ENCODE measurements at regions not wholly inside any gene's neighbourhood (a gene's known extent, or its start where the extent isn't known, plus 50 kb on each side); places are given as distances from the start of the nearest gene placed in this dataset.
A peak's percentile ranks its signal among the peaks of the same experiment; 100 is the strongest.

GRCh38 chr1:9419369-9420041 is 119.8 kb upstream of the SLC25A33 start:
- ATAC-seq (replicated peaks) (no peak), DNase-seq (no peak)
- Mint-ChIP-seq H3K4me1 (ENCODE audit: low read depth in 2 of 2) (peaks cover 13 to 16% of the 10 kb centered on the region in 2 donors), H3K27me3 (peaks cover 43 to 61% of the 10 kb centered on the region in 2 donors), H3K4me3 (no peak overlapping the region), H3K27ac (no peak overlapping the region), H3K9me3 (no peaks in the 10 kb centered on the region), H3K36me3 (ENCODE audit: insufficient read depth) (no peaks in the 10 kb centered on the region)

GRCh38 chr1:9420835-9421532 is 118.3 kb upstream of the SLC25A33 start:
- no peak for ATAC-seq (replicated peaks)
- Mint-ChIP-seq H3K4me3 (no peak overlapping the region), H3K36me3 (ENCODE audit: insufficient read depth) (peaks cover 6% of the 10 kb centered on the region), H3K27me3 (peaks cover 43 to 61% of the 10 kb centered on the region in 2 donors), H3K9me3 (no peaks in the 10 kb centered on the region), H3K27ac (no peak overlapping the region), H3K4me1 (ENCODE audit: low read depth in 2 of 2) (peaks cover 23 to 24% of the 10 kb centered on the region in 2 donors)
- no peak for DNase-seq

GRCh38 chr1:9421533-9421873 is 117.8 kb upstream of the SLC25A33 start:
- ATAC-seq (replicated peaks): no peak
- no peak for DNase-seq
- peaks cover 26 to 28% of the 10 kb centered on the region in 2 donors for H3K4me1 Mint-ChIP-seq (ENCODE audit: low read depth in 2 of 2)
- no peak overlapping the region for H3K4me3 Mint-ChIP-seq
- peaks cover 12% of the 10 kb centered on the region for H3K36me3 Mint-ChIP-seq (ENCODE audit: insufficient read depth)
- H3K9me3 Mint-ChIP-seq: no peaks in the 10 kb centered on the region
- H3K27ac Mint-ChIP-seq: no peak overlapping the region
- peaks cover 43 to 56% of the 10 kb centered on the region in 2 donors for H3K27me3 Mint-ChIP-seq

GRCh38 chr1:9422321-9422720 is 116.9 kb upstream of the SLC25A33 start:
- no peak for ATAC-seq (replicated peaks)
- H3K36me3 Mint-ChIP-seq (ENCODE audit: insufficient read depth): peaks cover 14% of the 10 kb centered on the region
- peaks cover 20 to 29% of the 10 kb centered on the region in 2 donors for H3K4me1 Mint-ChIP-seq (ENCODE audit: low read depth in 2 of 2)
- H3K4me3 Mint-ChIP-seq: no peak overlapping the region
- peaks cover 39 to 48% of the 10 kb centered on the region in 2 donors for H3K27me3 Mint-ChIP-seq
- no peak for DNase-seq
- H3K27ac Mint-ChIP-seq: no peak overlapping the region
- H3K9me3 Mint-ChIP-seq: no peaks in the 10 kb centered on the region

- Mint-ChIP-seq H3K27ac (no peak overlapping the region), H3K4me1 (ENCODE audit: low read depth in 2 of 2) (peaks cover 15 to 22% of the 10 kb centered on the region in 2 donors), H3K27me3 (peaks cover 37 to 41% of the 10 kb centered on the region in 2 donors), H3K36me3 (ENCODE audit: insufficient read depth) (peaks cover 16% of the 10 kb centered on the region), H3K4me3 (no peak overlapping the region), H3K9me3 (no peaks in the 10 kb centered on the region)
- ATAC-seq (replicated peaks): no peak
- no peak for DNase-seq
Measured at GRCh38 chr1:9422911-9423505, 116.3 kb upstream of the SLC25A33 start.

- ATAC-seq (replicated peaks) (no peak), DNase-seq (no peak)
- H3K27ac Mint-ChIP-seq: no peak overlapping the region
- H3K4me1 Mint-ChIP-seq (ENCODE audit: low read depth in 2 of 2): peaks cover 24 to 27% of the 10 kb centered on the region in 2 donors
- peaks cover 29% of the 10 kb centered on the region for H3K36me3 Mint-ChIP-seq (ENCODE audit: insufficient read depth)
- no peak overlapping the region for H3K4me3 Mint-ChIP-seq
- peaks cover 34 to 36% of the 10 kb centered on the region in 2 donors for H3K27me3 Mint-ChIP-seq
- no peaks in the 10 kb centered on the region for H3K9me3 Mint-ChIP-seq
Measured at GRCh38 chr1:9424261-9424660, 115.0 kb upstream of the SLC25A33 start.

- H3K27ac Mint-ChIP-seq: peak overlapping the region; percentile 72 to 80
- no peaks in the 10 kb centered on the region for H3K9me3 Mint-ChIP-seq
- H3K4me1 Mint-ChIP-seq (ENCODE audit: low read depth in 2 of 2): peaks cover 31 to 33% of the 10 kb centered on the region in 2 donors
- ATAC-seq (replicated peaks) (no peak), DNase-seq (no peak)
- peaks cover 26 to 27% of the 10 kb centered on the region in 2 donors for H3K27me3 Mint-ChIP-seq
- H3K36me3 Mint-ChIP-seq (ENCODE audit: insufficient read depth): peaks cover 33% of the 10 kb centered on the region
- peak overlapping the region; percentile 51 to 66 for H3K4me3 Mint-ChIP-seq
Measured at GRCh38 chr1:9425859-9426258, 113.4 kb upstream of the SLC25A33 start.

- Mint-ChIP-seq H3K27me3 (peaks cover 22% of the 10 kb centered on the region in 2 donors), H3K36me3 (ENCODE audit: insufficient read depth) (peaks cover 33% of the 10 kb centered on the region), H3K4me1 (ENCODE audit: low read depth in 2 of 2) (peaks cover 31 to 32% of the 10 kb centered on the region in 2 donors), H3K4me3 (peak overlapping the region; percentile 51 to 66), H3K27ac (peak overlapping the region; percentile 72 to 80), H3K9me3 (no peaks in the 10 kb centered on the region)
- DNase-seq (peak; percentile 71 to 73 (median 73)), ATAC-seq (replicated peaks) (peak; percentile 71)
Measured at GRCh38 chr1:9426291-9426711, 113.0 kb upstream of the SLC25A33 start.

GRCh38 chr1:9427388-9427787 is 111.9 kb upstream of the SLC25A33 start:
- peaks cover 31 to 32% of the 10 kb centered on the region in 2 donors for H3K4me1 Mint-ChIP-seq (ENCODE audit: low read depth in 2 of 2)
- no peak overlapping the region for H3K4me3 Mint-ChIP-seq

GRCh38 chr1:9428601-9429341 is 110.5 kb upstream of the SLC25A33 start:
- H3K9me3 Mint-ChIP-seq: no peaks in the 10 kb centered on the region
- DNase-seq (peak; percentile 98 to 99 (median 99)), ATAC-seq (replicated peaks) (peak; percentile 76)
- H3K27ac Mint-ChIP-seq: peak overlapping the region; percentile 95 to 96
- H3K27me3 Mint-ChIP-seq: peaks cover 0 to 11% of the 10 kb centered on the region in 2 donors
- H3K4me3 Mint-ChIP-seq: peak overlapping the region; percentile 82 to 90
- H3K4me1 Mint-ChIP-seq (ENCODE audit: low read depth in 2 of 2): peaks cover 31 to 32% of the 10 kb centered on the region in 2 donors
- peaks cover 33% of the 10 kb centered on the region for H3K36me3 Mint-ChIP-seq (ENCODE audit: insufficient read depth)

More at GRCh38 chr1:9427388-9427787, 111.9 kb upstream of the SLC25A33 start:
- ATAC-seq (replicated peaks): no peak
- Mint-ChIP-seq H3K27ac (no peak overlapping the region), H3K9me3 (no peaks in the 10 kb centered on the region), H3K27me3 (peaks cover 14% of the 10 kb centered on the region in 2 donors), H3K36me3 (ENCODE audit: insufficient read depth) (peaks cover 33% of the 10 kb centered on the region)
- DNase-seq: no peak

GRCh38 chr1:9429342-9429711 is 109.9 kb upstream of the SLC25A33 start:
- H3K27ac Mint-ChIP-seq: peak overlapping the region; percentile 95 to 96
- H3K4me1 Mint-ChIP-seq (ENCODE audit: low read depth in 2 of 2): peaks cover 31 to 32% of the 10 kb centered on the region in 2 donors
- peak overlapping the region; percentile 82 to 90 for H3K4me3 Mint-ChIP-seq

GRCh38 chr1:9434247-9435152 is 104.8 kb upstream of the SLC25A33 start:
- H3K27ac Mint-ChIP-seq: no peak overlapping the region
- ATAC-seq (replicated peaks) (no peak), DNase-seq (no peak)
- peaks cover 5 to 7% of the 10 kb centered on the region in 2 donors for H3K4me1 Mint-ChIP-seq (ENCODE audit: low read depth in 2 of 2)
- H3K4me3 Mint-ChIP-seq: no peak overlapping the region
- peaks cover 24 to 58% of the 10 kb centered on the region in 2 donors for H3K27me3 Mint-ChIP-seq
- no peaks in the 10 kb centered on the region for H3K9me3 Mint-ChIP-seq
- H3K36me3 Mint-ChIP-seq (ENCODE audit: insufficient read depth): peaks cover 2% of the 10 kb centered on the region

More at GRCh38 chr1:9429342-9429711, 109.9 kb upstream of the SLC25A33 start:
- H3K27me3 Mint-ChIP-seq: peaks cover 0 to 17% of the 10 kb centered on the region in 2 donors
- ATAC-seq (replicated peaks) (no peak), DNase-seq (no peak)
- H3K36me3 Mint-ChIP-seq (ENCODE audit: insufficient read depth): peaks cover 33% of the 10 kb centered on the region
- H3K9me3 Mint-ChIP-seq: no peaks in the 10 kb centered on the region

Measured in effector memory CD8-positive, alpha-beta T cell (primary cell).